ENCODE measurements at regions not wholly inside any gene's neighbourhood (a gene's known extent, or its start where the extent isn't known, plus 50 kb on each side); places are given as distances from the start of the nearest gene placed in this dataset.

- TF ChIP-seq POLR2A (IDR thresholded peaks at IDR 0.05) (no peak), CTCF (IDR thresholded peaks at IDR 0.05) (no peak)
- no peak overlapping the region for H3K4me3 ChIP-seq (ENCODE audit: low read depth, poor library complexity, severe bottlenecking)
- intact Hi-C loops (cut with DNase I; ENCODE audit: low total_unique reads), result no loop called here
- no peak for DNase-seq (ENCODE audit: low spot score in 2 of 2)
- 76 to 81% methylated on average over 1 of the region's 1 CpG for WGBS, 2 donors
Measured at GRCh38 chr4:43680421-43680820, 768.2 kb downstream of the KCTD8 start.

DNA sequence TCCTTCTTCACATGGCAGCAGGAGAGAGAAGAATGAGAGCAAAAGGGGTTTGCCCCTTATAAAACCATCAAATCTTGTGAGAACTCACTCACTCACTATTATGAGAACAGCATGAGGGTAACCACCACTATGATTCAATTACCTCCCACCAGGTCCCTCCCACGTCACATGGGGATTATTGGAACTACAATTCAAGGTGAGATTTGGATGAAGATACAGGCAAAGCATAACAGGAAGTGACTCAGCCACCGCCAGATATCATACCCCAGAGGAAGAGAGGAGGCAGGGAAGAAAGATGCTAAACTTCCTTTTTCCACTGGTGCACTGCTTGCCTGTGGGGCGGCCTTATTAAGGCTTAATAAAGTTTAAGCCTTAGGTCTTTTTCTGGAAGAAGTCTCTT lies 766.1 kb downstream of the KCTD8 start:
- intact Hi-C loops (cut with DNase I; ENCODE audit: low total_unique reads), result no loop called here
- DNase-seq (ENCODE audit: low spot score in 2 of 2), result no peak
- H3K4me3 ChIP-seq (ENCODE audit: low read depth, poor library complexity, severe bottlenecking), result no peak overlapping the region
- TF ChIP-seq CTCF (IDR thresholded peaks at IDR 0.05) (no peak), POLR2A (IDR thresholded peaks at IDR 0.05) (no peak)
- WGBS, 2 donors, result 49 to 67% methylated on average over 3 of the region's 3 CpGs

GRCh38 chr4:43690116-43690515 lies 758.5 kb downstream of the KCTD8 start:
- 84 to 91% methylated on average over 1 of the region's 1 CpG for WGBS, 2 donors
- no peak for DNase-seq (ENCODE audit: low spot score in 2 of 2)
- no peak for TF ChIP-seq POLR2A (IDR thresholded peaks at IDR 0.05)
- no peak for TF ChIP-seq CTCF (IDR thresholded peaks at IDR 0.05)
- H3K4me3 ChIP-seq (ENCODE audit: low read depth, poor library complexity, severe bottlenecking), result no peak overlapping the region
- intact Hi-C loops (cut with DNase I; ENCODE audit: low total_unique reads), result no loop called here

- H3K4me3 ChIP-seq (ENCODE audit: low read depth, poor library complexity, severe bottlenecking), result no peak overlapping the region
- no peak for TF ChIP-seq CTCF (IDR thresholded peaks at IDR 0.05)
- no peak for TF ChIP-seq POLR2A (IDR thresholded peaks at IDR 0.05)
- WGBS, 2 donors, result 29 to 46% methylated on average over 1 of the region's 1 CpG
- DNase-seq (ENCODE audit: low spot score in 2 of 2), result no peak
- intact Hi-C loops (cut with DNase I; ENCODE audit: low total_unique reads), result no loop called here
Measured at GRCh38 chr4:43693876-43694275, 754.7 kb downstream of the KCTD8 start.

DNA sequence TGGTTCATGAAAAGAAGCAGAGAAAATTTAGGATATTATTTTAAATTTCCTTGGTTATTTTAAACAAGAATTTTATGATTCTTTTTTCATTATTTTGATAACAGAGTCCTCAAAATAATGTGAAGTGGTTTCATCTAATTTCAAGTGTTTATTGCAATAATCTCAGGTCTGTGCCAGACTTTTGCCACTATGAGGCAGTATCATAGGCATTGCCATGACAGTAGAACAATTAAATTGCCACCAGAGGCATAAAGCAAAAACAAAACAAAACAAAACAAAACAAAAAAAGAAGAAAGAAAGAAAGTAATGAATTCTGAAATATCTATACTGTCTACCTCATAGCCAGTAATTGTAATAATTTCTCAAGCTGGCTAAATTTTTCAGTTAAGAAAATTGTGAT lies 739.2 kb downstream of the KCTD8 start:
- no peak overlapping the region for H3K4me3 ChIP-seq (ENCODE audit: low read depth, poor library complexity, severe bottlenecking)
- DNase-seq (ENCODE audit: low spot score in 2 of 2), result no peak
- intact Hi-C loops (cut with DNase I; ENCODE audit: low total_unique reads), result no loop called here
- no peak for TF ChIP-seq POLR2A (IDR thresholded peaks at IDR 0.05)

DNA sequence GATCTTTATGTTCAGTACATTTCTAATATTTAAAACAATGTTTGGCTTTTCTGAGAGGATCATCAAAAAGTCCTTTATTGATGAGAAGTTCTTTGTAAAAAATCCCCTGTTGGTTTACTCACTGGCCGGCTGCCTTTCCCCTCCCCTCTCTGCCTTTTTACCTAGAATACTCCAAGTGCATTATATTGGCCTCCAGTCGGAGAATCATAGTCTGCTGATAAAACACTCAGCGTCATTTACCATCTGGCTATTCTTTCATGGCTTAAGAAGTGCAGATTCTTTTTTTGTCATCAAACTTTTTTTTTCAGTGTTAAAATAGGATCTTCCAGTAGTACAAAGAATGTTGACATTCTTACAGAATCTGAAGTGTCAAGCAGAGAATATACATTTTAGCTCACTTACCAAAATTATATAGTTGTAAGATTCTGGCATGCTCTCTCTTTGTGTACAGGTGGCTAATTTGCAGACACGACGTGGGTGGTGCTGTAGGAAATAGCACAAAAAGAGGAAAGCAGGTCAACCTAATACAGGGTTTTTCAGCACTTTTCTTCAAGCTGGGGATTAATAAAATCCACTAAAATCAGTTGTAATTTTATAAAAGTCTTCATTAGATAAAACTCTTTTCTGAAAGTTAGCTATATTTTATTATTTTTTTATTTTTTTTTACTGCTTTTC lies 731.8 kb downstream of the KCTD8 start:
- intact Hi-C loops (cut with DNase I; ENCODE audit: low total_unique reads), result no loop called here

More for the DNA sequence above, 731.8 kb downstream of the KCTD8 start:
- no peak for TF ChIP-seq CTCF (IDR thresholded peaks at IDR 0.05)
- TF ChIP-seq POLR2A (IDR thresholded peaks at IDR 0.05), result no peak
- 66 to 72% methylated on average over 5 of the region's 5 CpGs for WGBS, 2 donors
- no peak for DNase-seq (ENCODE audit: low spot score in 2 of 2)
- H3K4me3 ChIP-seq (ENCODE audit: low read depth, poor library complexity, severe bottlenecking), result no peak overlapping the region
